GM13976 (cell line): ENCODE measurements at regions not wholly inside any gene's neighbourhood (a gene's known extent, or its start where the extent isn't known, plus 50 kb on each side); places are given as distances from the start of the nearest gene placed in this dataset.
"Not testable (repeated sequence)": the region's sequence is repeated elsewhere in the genome, so short reads cannot be mapped to it uniquely, and the experiment has no call there.

Experiments
- DNase-seq: peaks from one replicate; pipeline ENCODE4 v3.0.0; 2012; ENCODE audit warnings: low spot score
- in situ Hi-C: fragments of 300-500 bp; cut with MboI; formaldehyde crosslinking; loops from one replicate; pipeline ENCODE4 v1.12.0; 2022; ENCODE audit warnings: low sequenced_read_pairs, mixed read lengths, inconsistent platforms; ENCODE audit not compliant: unreplicated experiment
- TF ChIP-seq, protein P1 (sequence below): IDR thresholded peaks from 2 replicates; pipeline ENCODE4 v1.5.1; 2012; ENCODE audit warnings: borderline replicate concordance, mild to moderate bottlenecking; ENCODE audit not compliant: insufficient read depth; ENCODE audit errors: extremely low read depth, missing control alignments, control extremely low read depth

DNA sequence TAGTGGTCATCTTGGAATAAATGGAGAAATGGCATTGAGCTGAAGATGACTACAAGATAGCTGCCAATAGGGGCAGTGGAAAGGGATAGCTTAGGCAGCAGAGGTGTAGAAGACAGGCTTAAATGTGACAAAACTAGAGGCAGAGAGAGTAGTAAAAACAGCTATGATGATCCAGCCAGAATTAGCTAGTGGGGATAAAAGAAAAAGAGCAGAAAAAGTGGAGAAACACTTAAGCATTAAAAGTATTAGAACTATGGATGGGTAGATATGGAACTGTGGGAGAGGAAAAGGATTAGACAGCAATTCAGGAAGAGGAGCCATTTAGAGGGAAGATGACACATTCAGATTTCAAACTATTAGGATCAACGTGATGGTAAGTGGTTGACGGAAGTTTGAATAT, 202.5 kb upstream of the SAMSN1 start:
- in situ Hi-C loops = no loop called here
- DNase-seq = no peak
- TF ChIP-seq, protein P1, sequence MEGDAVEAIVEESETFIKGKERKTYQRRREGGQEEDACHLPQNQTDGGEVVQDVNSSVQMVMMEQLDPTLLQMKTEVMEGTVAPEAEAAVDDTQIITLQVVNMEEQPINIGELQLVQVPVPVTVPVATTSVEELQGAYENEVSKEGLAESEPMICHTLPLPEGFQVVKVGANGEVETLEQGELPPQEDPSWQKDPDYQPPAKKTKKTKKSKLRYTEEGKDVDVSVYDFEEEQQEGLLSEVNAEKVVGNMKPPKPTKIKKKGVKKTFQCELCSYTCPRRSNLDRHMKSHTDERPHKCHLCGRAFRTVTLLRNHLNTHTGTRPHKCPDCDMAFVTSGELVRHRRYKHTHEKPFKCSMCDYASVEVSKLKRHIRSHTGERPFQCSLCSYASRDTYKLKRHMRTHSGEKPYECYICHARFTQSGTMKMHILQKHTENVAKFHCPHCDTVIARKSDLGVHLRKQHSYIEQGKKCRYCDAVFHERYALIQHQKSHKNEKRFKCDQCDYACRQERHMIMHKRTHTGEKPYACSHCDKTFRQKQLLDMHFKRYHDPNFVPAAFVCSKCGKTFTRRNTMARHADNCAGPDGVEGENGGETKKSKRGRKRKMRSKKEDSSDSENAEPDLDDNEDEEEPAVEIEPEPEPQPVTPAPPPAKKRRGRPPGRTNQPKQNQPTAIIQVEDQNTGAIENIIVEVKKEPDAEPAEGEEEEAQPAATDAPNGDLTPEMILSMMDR = no peak

DNA sequence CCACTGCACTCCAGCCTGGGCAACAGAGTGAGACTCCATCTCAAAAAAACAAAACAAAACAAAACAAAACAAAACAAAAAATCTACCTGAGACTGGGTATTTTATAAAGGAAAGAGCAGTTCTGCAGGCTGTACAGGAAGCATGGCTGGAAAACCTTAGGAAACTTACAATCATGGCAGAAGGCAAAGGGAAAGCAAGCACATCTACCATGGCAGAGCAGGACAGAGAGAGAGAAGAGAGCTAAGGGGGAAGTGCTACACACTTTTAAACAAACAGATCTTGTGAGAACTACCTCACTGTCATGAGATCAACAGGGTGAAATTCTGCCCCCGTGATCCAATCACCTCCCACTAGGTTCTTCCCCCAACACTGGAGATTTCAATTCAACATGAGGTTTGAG, 198.3 kb upstream of the SAMSN1 start:
- in situ Hi-C loops = no loop called here
- TF ChIP-seq, protein P1 = no peak
- no peak for DNase-seq

DNA sequence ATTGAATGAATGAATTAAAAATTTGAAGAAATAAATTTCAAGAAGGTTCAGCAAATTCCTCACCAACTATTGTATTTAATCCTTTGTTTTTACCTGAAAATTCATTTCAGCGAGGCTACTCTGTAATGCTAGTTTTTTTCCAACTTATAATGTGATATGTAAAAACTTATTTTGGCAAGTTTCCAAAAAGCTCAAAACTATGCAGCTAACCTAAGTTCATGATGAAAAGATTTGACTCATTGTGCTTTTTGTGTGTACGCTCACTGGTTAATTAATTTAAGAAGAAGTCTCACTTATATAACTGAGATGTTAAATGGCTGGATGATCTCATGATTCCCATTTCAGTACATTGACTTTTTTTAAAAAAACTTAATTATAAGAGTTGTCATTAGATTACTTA, 196.0 kb upstream of the SAMSN1 start:
- in situ Hi-C loops = no loop called here
- TF ChIP-seq, protein P1 = no peak
- no peak for DNase-seq

DNA sequence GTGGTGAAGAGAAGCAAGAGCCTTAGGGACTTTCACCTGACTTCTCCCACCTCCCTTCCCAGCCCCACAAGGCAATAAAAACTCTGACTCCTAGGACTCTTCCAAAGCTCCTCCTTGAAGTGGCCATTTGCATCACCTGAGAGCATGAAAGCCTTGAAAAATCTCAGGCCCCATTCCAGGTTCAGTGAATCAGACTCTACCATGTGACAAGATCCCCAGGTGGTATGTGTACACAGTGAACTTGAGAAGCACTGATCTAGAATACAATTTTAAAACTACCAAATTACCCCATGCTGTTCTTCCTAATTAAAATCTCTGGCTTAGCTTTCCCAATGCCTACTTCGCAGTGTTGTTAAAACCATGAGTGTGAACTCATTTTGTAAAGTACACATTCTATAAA, 195.1 kb upstream of the SAMSN1 start:
- DNase-seq = no peak

DNA sequence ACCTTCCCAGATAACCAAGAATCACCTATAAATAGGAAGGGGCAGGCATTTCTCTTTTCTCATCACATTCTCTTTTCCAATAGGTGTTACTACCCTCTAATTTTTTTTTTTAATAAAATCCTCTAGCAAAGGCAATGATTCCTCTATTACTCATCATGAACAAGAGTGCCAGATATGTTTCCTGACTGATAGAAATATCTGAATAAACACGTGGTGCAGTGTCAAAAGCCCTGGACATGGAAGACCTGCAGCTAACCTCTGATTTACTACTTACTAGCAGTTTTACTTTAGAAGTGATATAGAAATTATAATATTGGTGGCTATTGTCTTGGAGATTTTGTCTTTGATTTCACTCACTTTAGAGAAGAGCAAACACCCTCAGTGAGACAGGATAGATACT, 194.6 kb upstream of the SAMSN1 start:
- DNase-seq = no peak
- TF ChIP-seq, protein P1 = no peak
- in situ Hi-C loops = no loop called here

More for the DNA sequence above, 195.1 kb upstream of the SAMSN1 start:
- in situ Hi-C loops = no loop called here
- TF ChIP-seq, protein P1 = no peak

DNA sequence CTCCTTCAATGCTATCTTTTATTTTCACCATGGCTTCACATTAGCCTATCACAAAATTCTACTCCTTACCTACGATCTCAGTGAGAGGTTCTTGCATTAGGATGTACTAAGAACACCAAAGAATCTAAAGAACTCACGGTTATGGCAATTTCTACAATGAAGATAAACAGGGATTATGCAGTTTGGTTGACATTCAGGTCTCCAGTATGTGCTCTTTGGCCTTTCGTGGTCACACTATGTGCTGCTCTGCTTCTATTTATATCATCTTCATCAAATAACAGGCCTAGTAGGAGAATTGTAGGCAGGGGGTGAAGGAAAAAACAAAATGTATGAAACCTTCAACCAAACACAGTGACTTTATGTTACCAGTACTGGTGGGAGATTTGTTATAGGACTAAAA, 194.0 kb upstream of the SAMSN1 start:
- no peak for DNase-seq
- TF ChIP-seq, protein P1 = no peak
- in situ Hi-C loops = no loop called here

DNA sequence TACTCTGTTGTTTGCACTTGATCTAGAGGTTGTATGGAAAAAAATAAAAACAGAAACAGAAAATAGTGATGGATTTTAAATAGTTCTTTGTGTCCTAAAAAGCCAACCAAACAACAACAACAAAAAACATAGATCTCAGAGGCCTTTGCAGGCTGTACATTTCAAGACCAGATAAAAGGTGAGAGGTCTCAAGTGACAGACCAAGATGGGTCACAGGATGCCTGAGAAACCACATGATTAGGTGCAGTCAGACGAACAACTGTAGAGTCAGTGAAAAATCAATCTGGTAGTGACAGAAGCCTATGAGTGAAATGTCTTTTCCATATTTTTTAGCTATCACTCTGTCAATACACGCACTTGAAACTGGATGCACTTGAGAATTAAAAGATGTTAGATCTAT, 193.5 kb upstream of the SAMSN1 start:
- TF ChIP-seq, protein P1 = no peak
- in situ Hi-C loops = no loop called here
- no peak for DNase-seq

DNA sequence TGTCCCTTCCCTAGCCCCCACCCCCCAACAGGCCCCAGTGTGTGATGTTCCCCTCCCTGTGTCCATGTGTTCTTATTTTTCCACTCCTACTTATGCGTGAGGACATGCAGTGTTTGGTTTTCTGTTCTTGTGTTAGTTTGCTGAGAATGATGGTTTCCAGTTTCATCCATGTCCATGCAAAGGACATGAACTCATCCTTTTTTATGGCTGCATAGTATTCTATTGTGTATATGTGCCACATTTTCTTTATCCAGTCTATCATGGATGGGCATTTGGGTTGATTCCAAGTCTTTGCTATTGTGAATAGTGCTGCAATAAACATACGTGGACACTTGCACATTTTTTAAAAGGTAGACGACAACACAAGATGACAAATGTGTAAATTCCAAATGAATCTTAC, 192.5 kb upstream of the SAMSN1 start:
- in situ Hi-C loops, DNase-seq: not testable (repeated sequence)
